GM12872 (cell line): ENCODE measurements at regions not wholly inside any gene's neighbourhood (a gene's known extent, or its start where the extent isn't known, plus 50 kb on each side); places are given as distances from the start of the nearest gene placed in this dataset.

Experiments used
- TF ChIP-seq, protein P1 (sequence below): IDR thresholded peaks from 3 replicates; pipeline ENCODE4 v1.5.1; 2011; ENCODE audit warnings: low read depth, mild to moderate bottlenecking, low read length, moderate library complexity; ENCODE audit not compliant: insufficient read depth

GRCh38 chr5:73274121-73274520, 101.1 kb downstream of the TMEM174 start:
- TF ChIP-seq, protein P1, sequence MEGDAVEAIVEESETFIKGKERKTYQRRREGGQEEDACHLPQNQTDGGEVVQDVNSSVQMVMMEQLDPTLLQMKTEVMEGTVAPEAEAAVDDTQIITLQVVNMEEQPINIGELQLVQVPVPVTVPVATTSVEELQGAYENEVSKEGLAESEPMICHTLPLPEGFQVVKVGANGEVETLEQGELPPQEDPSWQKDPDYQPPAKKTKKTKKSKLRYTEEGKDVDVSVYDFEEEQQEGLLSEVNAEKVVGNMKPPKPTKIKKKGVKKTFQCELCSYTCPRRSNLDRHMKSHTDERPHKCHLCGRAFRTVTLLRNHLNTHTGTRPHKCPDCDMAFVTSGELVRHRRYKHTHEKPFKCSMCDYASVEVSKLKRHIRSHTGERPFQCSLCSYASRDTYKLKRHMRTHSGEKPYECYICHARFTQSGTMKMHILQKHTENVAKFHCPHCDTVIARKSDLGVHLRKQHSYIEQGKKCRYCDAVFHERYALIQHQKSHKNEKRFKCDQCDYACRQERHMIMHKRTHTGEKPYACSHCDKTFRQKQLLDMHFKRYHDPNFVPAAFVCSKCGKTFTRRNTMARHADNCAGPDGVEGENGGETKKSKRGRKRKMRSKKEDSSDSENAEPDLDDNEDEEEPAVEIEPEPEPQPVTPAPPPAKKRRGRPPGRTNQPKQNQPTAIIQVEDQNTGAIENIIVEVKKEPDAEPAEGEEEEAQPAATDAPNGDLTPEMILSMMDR: no peak

- TF ChIP-seq, protein P1: no peak
These were observed 100.5 kb downstream of the TMEM174 start for GRCh38 chr5:73273379-73274050.

- TF ChIP-seq, protein P1: no peak
These were observed 99.4 kb downstream of the TMEM174 start for GRCh38 chr5:73272351-73272750.

- TF ChIP-seq, protein P1: no peak
These were observed 95.8 kb downstream of the TMEM174 start for GRCh38 chr5:73268826-73269225.

DNA sequence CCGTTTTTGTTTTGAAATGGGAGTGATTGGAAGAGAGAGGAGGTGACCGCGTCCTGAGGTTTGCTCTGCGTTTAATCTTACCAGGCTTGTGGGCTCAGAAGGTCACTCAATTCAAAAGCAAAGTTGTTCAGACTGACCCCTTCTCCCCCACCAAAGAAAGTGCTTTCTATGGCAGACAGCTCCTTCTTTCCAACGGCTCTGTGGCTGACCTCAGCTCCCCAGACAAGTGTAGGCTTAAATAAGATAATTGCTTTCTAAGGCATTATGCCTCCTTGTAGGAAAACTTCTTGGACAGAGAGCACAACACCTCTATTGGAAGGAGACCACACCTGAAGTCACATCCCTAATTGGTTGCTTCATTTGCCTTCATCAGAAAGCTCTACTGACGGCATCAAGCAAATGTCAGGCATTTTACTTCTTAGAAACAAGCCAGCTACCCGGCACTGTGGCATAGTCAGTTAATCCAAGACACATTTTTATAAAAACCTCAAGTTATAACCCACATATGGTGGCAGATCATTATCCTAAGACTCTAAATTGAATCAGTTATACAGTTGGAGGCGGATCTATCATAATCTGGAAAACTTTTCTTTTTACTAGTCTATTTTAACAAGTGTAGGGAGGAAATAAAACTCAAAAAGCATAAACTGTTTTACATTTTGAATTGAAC, 94.9 kb downstream of the TMEM174 start:
- TF ChIP-seq, protein P1: no peak

DNA sequence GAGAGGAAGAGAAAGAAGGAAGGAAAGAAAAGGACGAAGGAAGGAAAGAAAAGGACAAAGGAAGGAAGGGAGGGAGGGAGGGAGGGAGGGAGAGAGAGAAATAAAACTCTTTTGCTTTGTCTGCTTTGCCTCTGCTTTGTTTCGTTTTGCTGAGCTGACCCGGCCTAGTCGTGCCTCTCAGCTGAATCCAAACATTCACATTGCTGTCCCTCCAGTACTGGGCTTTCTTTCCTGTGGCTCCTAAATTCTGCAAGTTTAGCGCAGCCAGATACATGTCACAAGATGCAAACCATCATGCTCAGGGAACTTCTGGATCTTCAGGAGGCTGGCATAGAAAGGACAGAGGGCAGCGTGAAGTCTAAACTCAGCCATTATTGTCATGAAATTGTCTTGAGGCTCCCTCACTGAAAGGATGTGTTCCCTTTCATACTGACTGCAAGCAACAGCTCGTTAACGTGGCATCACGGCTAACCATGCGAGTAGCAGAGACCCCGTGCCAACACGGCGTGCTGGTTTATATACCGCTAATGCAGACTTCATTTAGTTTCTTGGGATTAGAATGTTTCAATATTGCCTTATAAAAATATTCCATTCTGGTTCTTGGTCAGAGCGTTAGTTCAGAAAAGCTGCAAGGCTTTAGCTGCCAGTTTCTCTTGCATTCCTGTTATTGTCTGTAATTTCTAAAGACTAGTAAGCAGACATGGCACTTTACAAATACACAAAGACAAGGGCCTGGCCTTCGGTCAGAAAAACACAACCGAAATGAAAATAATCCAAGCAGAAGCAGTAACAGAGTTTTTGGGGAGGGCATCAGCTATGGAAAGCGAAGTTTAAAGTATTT, 94.2 kb downstream of the TMEM174 start:
- TF ChIP-seq, protein P1: no peak

GRCh38 chr5:73266176-73266738, 93.3 kb downstream of the TMEM174 start:
- TF ChIP-seq, protein P1: no peak
